ENCODE measurements at regions not wholly inside any gene's neighbourhood (a gene's known extent, or its start where the extent isn't known, plus 50 kb on each side); places are given as distances from the start of the nearest gene placed in this dataset.

- no peak for DNase-seq (ENCODE audit: low spot score)
- no peak for ATAC-seq
Observed at GRCh38 chr3:95965704-95966336, 848.6 kb upstream of the EPHA6 start.

GRCh38 chr3:95971573-95971972 is 842.8 kb upstream of the EPHA6 start:
- no peak for ATAC-seq
- DNase-seq (ENCODE audit: low spot score), result no peak

- DNase-seq (ENCODE audit: low spot score) (no peak), ATAC-seq (no peak)
Observed at GRCh38 chr3:95994338-95994737, 820.1 kb upstream of the EPHA6 start.

GRCh38 chr3:96000966-96001365 is 813.4 kb upstream of the EPHA6 start:
- no peak for DNase-seq (ENCODE audit: low spot score)
- ATAC-seq, result no peak

GRCh38 chr3:96007650-96008195 is 806.7 kb upstream of the EPHA6 start:
- DNase-seq (ENCODE audit: low spot score) (no peak), ATAC-seq (no peak)

- no peak for ATAC-seq
- no peak for DNase-seq (ENCODE audit: low spot score)
Observed at GRCh38 chr3:96012939-96013338, 801.5 kb upstream of the EPHA6 start.

GRCh38 chr3:96017556-96017955 is 796.8 kb upstream of the EPHA6 start:
- ATAC-seq (no peak), DNase-seq (ENCODE audit: low spot score) (no peak)

- DNase-seq (ENCODE audit: low spot score) (no peak), ATAC-seq (no peak)
Observed at GRCh38 chr3:96022676-96023075, 791.7 kb upstream of the EPHA6 start.

- DNase-seq (ENCODE audit: low spot score) (no peak), ATAC-seq (no peak)
Observed at GRCh38 chr3:96027718-96028117, 786.7 kb upstream of the EPHA6 start.

- no peak for ATAC-seq
Observed at GRCh38 chr3:96039632-96040031, 774.8 kb upstream of the EPHA6 start.

GRCh38 chr3:96059301-96059700 is 755.1 kb upstream of the EPHA6 start:
- ATAC-seq (no peak), DNase-seq (ENCODE audit: low spot score) (no peak)

More at GRCh38 chr3:96039632-96040031, 774.8 kb upstream of the EPHA6 start:
- DNase-seq (ENCODE audit: low spot score), result no peak

GRCh38 chr3:96069065-96069464 is 745.3 kb upstream of the EPHA6 start:
- DNase-seq (ENCODE audit: low spot score) (no peak), ATAC-seq (no peak)

GRCh38 chr3:96070678-96071077 is 743.7 kb upstream of the EPHA6 start:
- no peak for ATAC-seq

GRCh38 chr3:96071097-96071496 is 743.3 kb upstream of the EPHA6 start:
- ATAC-seq, result no peak
- no peak for DNase-seq (ENCODE audit: low spot score)

More at GRCh38 chr3:96070678-96071077, 743.7 kb upstream of the EPHA6 start:
- no peak for DNase-seq (ENCODE audit: low spot score)

GRCh38 chr3:96072226-96072625 is 742.2 kb upstream of the EPHA6 start:
- ATAC-seq (no peak), DNase-seq (ENCODE audit: low spot score) (no peak)

GRCh38 chr3:96083610-96084009 is 730.8 kb upstream of the EPHA6 start:
- no peak for DNase-seq (ENCODE audit: low spot score)

GRCh38 chr3:96086018-96086417 is 728.4 kb upstream of the EPHA6 start:
- ATAC-seq, result no peak
- no peak for DNase-seq (ENCODE audit: low spot score)

More at GRCh38 chr3:96083610-96084009, 730.8 kb upstream of the EPHA6 start:
- no peak for ATAC-seq

GRCh38 chr3:96101006-96101560 is 713.3 kb upstream of the EPHA6 start:
- ATAC-seq, result no peak
- no peak for DNase-seq (ENCODE audit: low spot score)

GRCh38 chr3:96106701-96107100 is 707.7 kb upstream of the EPHA6 start:
- no peak for DNase-seq (ENCODE audit: low spot score)

More at GRCh38 chr3:96106701-96107100, 707.7 kb upstream of the EPHA6 start:
- ATAC-seq, result no peak

Measured in left lobe of liver (tissue), 2 donors.